ENCODE measurements at regions not wholly inside any gene's neighbourhood (a gene's known extent, or its start where the extent isn't known, plus 50 kb on each side); places are given as distances from the start of the nearest gene placed in this dataset.
"Not testable (repeated sequence)": the region's sequence is repeated elsewhere in the genome, so short reads cannot be mapped to it uniquely, and the experiment has no call there.

DNA sequence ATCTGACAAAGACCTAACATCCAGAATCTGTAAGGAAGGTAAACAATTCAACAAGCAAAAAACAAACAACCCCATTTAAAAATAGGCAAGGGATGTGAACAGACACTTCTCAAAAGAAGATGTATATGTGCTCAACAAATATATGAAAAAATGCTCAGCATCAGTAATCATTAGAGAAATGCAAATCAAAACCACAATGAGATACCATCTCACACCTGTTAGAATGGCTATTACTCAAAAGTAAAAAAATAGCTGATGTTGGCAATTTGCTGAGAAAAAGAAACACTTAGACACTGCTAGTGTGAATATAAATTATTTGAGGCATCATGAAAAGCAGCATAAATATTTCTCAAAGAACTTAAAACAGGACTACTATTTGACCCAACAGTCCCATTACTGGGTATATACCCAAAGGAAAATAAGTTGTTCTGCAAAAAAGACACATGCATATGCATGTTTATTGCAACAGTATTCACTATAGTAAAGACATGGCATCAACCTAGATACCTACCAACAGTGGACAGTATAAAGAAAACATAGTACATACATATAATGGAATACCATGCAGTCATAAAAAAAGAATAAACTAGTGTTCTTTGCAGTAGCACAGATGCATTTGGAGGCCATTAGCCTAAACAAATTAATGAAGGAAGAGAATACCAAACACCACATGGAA, 980.1 kb downstream of the KCNMA1 start:
- DNase-seq: no peak

DNA sequence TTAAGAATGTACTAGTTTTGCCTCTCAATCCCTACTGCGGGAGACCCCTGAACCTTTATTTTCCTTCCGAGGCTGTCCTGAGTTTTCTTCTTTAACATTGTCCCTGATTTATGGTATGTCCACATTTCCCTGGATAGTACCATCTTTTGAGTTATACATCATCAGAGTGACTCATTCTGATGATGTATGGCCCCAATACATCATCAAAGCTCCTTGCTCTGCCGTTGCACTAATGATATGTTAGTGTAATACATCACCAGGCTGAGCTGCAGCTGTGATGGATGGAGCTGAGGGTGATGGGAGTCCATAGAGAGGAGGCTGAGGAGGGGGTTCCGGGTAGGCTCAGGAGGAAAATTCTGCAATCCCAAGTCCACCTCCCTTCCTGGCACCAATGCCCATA, 986.5 kb downstream of the KCNMA1 start:
- no peak for DNase-seq

- no peak for DNase-seq
These were observed 987.9 kb downstream of the KCNMA1 start for GRCh38 chr10:76649723-76650127.

- no peak for DNase-seq
These were observed 988.4 kb downstream of the KCNMA1 start for GRCh38 chr10:76649254-76649653.

GRCh38 chr10:76647301-76647700, 990.3 kb downstream of the KCNMA1 start:
- no peak for DNase-seq

GRCh38 chr10:76645341-76645740, 992.3 kb downstream of the KCNMA1 start:
- no peak for DNase-seq

DNA sequence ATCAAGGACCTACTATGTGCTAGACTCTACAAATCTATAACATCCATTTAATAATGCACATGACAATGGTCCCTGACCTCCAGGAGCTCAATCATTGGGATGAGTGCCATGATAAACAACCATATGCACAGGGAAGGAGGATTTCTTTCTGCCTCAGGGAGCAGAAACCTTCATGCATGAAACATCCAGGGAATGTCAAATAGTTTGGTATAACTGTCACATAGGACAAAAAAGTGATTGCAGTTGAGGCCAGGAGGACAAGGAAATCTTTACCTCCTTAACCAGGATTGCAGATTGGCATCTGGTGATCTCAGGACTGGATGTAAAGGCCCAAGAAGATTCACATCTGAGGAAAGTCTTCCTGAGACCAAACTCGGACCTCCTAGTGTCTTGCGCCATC, 993.1 kb downstream of the KCNMA1 start:
- no peak for DNase-seq

GRCh38 chr10:76643511-76643911, 994.1 kb downstream of the KCNMA1 start:
- no peak for DNase-seq

DNA sequence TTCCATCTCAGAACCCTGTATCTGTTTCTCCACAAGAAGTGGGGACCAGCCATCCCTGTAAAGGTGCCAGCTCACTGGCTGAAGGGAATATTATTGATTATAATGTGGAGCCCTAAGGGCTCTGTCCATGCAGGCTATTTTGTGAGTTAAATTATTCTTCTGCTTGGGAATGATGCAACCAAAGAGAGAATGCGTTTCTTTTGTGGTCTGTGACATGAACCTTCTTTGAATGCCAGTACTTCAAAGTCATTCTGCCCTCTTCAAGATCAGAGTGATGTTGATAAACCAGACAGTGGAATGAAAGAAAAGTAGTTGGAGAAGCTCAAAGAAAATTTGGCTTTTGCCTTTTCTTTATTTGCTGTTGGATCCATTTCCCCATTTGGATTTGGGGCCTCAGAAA, 995.2 kb downstream of the KCNMA1 start:
- DNase-seq: no peak

DNA sequence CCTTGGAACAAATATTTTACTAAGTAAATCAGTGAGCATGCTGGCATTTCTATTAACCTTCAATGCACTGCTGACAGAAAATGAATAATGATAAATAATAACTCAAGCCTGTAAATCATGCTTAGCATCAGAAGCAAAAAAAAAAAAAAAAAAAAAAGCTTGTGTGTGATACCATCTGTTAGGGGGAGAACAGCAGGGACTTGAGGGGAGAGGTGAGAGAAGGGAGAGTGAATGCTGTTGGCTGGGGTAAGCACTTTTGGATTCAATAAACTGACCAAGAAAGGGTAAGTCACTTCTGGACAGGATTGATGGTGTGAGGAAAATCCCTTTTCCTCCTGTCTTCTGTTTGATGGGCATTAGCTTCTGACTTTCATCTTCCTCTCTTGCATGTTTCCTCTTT, 996.4 kb downstream of the KCNMA1 start:
- DNase-seq: no peak

DNA sequence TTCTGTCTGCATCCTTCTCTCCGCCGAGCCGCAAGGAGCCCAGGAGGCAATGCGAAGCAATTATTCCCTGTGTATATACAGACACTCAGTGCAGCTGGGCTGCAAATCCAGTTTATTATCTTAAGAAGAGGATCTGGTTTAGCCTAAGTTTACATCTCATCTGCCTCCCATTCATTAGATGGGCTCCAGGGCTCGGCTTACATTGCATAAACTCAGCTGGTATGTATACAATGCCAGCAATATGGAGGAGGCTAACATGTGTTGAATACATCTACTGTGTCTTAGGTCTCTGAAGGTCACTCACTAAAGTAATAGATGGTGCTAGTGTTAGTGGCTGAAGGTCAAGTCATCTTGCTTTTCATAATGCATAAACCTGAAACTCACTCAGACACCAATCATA, 996.8 kb downstream of the KCNMA1 start:
- DNase-seq: no peak

DNA sequence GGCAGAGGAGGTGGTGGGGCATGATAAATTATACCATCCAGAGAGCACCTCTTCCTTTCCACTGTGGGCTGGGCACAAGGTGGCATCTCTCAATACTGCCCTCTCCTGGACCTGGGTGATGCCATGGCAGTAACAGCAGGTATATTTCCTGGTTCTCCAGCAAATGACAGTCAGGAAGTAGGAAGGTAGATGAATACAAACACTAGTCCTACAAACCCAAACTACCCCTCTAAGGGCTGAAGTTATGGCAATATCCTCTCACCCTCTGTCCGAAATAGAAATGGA, 1004.9 kb downstream of the KCNMA1 start:
- DNase-seq: peak in 1 of 2 experiments; percentile 18

DNA sequence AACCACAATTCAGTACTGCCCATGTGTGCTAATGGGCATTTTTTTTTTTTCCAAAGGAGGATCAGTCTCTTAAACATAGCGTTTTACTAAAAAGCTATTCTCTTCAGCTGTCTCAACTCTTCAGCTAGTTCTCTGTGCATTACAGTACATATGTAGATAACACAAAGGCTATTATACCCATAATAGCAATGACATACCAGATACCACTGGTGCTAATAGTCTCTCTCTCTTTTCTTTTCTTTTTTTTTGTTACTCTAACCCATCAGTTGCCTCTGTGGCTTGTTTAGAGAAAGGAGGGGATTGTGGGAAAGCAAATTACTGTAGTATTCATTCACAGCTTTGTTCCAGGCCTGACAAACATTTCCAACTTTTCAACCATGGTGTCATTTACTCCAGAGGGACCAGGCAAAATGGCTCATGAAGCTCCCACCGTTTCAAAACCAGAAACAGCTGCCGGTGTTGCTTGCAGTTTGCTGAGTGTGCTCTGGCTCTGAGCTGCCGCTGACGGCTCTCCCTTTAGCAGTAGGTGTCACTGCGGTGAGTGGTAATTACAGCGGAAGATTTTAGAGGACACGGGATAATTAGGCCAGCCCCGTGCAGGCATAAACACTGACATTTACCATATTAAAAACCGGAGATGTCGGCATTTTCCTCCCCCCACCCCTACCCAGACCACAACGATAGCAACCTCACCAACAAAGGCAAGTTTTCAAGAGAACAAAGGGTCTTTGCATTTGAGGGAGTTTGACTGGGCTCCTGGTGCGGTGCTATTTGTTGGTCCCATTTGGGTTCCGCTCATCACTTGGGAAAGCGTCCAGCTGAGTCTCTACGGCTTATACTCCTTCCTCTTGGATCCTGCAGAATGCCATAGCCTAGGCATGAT, 1005.5 kb downstream of the KCNMA1 start:
- DNase-seq: no peak

DNA sequence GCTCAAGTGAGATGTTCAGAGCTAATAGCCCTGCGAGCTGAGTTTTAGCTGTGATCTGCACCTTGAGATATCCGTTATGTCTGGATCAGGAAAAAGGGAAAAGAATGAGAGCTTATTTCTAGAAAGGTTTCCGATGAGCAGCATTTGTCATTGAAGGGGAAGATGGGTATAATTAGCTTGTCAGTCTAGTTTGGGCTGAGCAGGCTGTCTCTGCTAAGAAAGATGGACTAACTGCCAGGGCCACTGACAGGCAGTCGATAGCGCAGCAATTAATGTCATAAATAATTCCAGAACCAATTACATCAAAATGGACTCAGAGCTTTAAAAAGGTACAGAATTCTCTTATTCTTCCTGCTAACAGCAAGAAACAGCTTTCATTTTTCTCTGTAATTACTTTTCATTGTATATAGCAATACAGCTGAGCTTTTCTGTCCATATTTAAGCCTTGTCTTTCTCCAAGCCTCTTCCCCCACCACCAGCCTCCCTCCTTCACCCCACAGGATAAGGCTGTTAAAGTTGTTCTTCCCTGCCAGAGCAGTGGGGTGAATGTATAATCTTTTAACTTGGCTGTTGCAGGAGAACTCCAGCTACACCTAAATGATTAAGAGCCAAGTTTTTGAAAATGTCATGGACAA, 1006.5 kb downstream of the KCNMA1 start:
- DNase-seq: no peak

GRCh38 chr10:76628801-76629200, 1008.8 kb downstream of the KCNMA1 start:
- no peak for DNase-seq

DNA sequence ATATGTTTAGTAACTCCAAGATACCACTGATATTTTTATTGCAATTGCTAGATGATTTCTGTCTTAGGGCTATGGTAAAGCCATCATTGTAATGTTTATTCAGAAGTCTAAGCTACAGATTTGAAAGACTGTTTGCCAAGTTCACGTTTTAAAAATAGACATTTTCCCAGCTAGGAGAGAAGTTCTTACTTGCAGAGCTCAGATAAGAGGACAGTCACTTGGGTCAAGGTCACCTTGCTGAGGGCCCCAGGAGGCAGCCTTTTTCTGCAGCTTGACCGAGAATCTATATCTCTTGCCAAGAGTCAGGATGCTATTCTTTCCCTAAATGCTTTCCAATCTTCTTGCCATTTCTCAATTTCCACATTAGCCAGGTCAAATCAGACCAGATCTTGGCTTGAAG, 1011.2 kb downstream of the KCNMA1 start:
- no peak for DNase-seq

DNA sequence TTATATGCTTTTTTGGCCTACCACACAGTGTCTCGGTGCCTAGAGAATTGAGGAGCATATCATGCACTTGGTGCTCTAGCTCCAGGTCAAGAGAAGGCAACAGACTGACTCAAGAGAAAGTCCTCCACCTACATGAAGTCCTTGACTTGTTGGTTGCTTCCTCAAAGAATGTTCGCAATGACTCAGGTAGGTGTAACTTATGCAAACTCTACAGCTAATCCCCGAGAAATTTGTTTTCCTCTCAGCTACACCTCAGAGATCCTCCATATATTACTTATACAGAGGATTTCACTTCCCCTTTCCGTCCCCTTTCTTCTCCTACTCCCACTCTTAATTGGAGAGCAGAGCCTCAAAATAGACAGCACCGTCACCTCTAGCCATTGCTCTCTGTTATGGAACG, 1013.1 kb downstream of the KCNMA1 start:
- no peak for DNase-seq

GRCh38 chr10:76621886-76622620, 1015.6 kb downstream of the KCNMA1 start:
- no peak for DNase-seq

DNA sequence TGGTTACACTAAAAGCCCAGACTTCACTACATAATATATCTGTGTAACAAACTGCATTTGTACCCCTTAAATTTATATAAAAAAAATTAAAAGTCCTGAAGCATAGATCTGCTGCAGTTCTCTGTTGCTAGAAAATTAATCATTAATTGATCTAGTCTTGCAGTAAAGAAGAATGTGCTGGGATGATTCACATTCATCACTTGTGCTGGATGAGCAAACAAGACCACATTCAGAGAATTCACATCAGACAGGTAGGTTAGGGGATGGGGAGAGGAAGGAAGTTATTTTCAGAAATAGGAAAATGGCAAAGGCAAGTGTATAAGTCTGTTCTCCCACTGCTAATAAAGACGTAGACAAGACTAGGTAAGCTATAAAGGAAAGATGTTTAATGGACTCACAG, 1019.0 kb downstream of the KCNMA1 start:
- no peak for DNase-seq

GRCh38 chr10:76618171-76618570, 1019.4 kb downstream of the KCNMA1 start:
- DNase-seq: no peak

DNA sequence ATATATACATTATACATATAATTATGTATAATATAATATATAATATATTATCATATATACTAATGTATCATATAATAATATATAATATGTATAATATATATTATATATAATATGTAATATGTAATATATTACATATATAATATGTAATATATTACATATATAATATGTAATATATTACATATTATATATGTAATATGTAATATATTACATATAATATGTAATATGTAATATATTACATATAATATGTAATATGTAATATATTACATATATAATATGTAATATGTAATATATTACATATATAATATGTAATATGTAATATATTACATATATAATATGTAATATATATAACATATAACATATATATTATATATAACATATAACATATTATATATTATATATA, 1020.9 kb downstream of the KCNMA1 start:
- DNase-seq: not testable (repeated sequence)

- no peak for DNase-seq
These were observed 1022.6 kb downstream of the KCNMA1 start for GRCh38 chr10:76615049-76615448.
